SK-N-SH treated with all-trans-retinoic acid at 6 μM for 48 hours (cell line): ENCODE measurements at regions not wholly inside any gene's neighbourhood (a gene's known extent, or its start where the extent isn't known, plus 50 kb on each side); places are given as distances from the start of the nearest gene placed in this dataset.

Experiments
- ATAC-seq: fragments of 200-7000 bp; cut with Tn5 transposase; 3 replicates; pipeline ENCODE4 v1.9.1; 2020; ENCODE audit warnings: mild to moderate bottlenecking, moderate library complexity
- ARNTL ChIP-seq: fragments of 450-650 bp; formaldehyde crosslinking; IDR thresholded peaks from 2 replicates; pipeline ENCODE4 v1.5.0; 2020; ENCODE audit warnings: low read depth, mild to moderate bottlenecking, moderate library complexity, borderline replicate concordance
- BACH2 ChIP-seq: fragments of 250-450 bp; sonication (Bioruptor Pico); IDR thresholded peaks from 2 replicates; pipeline ENCODE4 v1.9.0; 2021; ENCODE audit warnings: mild to moderate bottlenecking, borderline replicate concordance
- CSDC2 ChIP-seq: fragments of 250-450 bp; sonication (Bioruptor Pico); IDR thresholded peaks from 2 replicates; pipeline ENCODE4 v1.5.0; 2020; ENCODE audit warnings: mild to moderate bottlenecking, moderate library complexity
- ESRRG ChIP-seq: fragments of 250-450 bp; sonication (Bioruptor Pico); IDR thresholded peaks from 2 replicates; pipeline ENCODE4 v1.6.1; 2021; ENCODE audit warnings: mild to moderate bottlenecking
- GLIS3 ChIP-seq: fragments of 250-450 bp; sonication (Bioruptor Pico); IDR thresholded peaks from 2 replicates; pipeline ENCODE4 v1.5.0; 2020; ENCODE audit warnings: mild to moderate bottlenecking, moderate library complexity
- ISL1 ChIP-seq: fragments of 250-450 bp; sonication (Bioruptor Pico); IDR thresholded peaks from 2 replicates; pipeline ENCODE4 v2.1.2; 2022; ENCODE audit warnings: mild to moderate bottlenecking, moderate library complexity
- PPARA ChIP-seq: fragments of 250-450 bp; sonication (Bioruptor Pico); IDR thresholded peaks from 2 replicates; pipeline ENCODE4 v1.5.0; 2020; ENCODE audit warnings: mild to moderate bottlenecking, borderline replicate concordance
- RARB ChIP-seq: fragments of 250-450 bp; sonication (Bioruptor Pico); IDR thresholded peaks from 2 replicates; pipeline ENCODE4 v1.8.0; 2021; ENCODE audit warnings: mild to moderate bottlenecking, moderate library complexity
- SNAI2 ChIP-seq: fragments of 250-450 bp; sonication (Bioruptor Pico); IDR thresholded peaks from 2 replicates; pipeline ENCODE4 v1.5.0; 2020; ENCODE audit warnings: mild to moderate bottlenecking, moderate library complexity
- TCF4 ChIP-seq: fragments of 250-450 bp; sonication (Bioruptor Pico); IDR thresholded peaks from 2 replicates; pipeline ENCODE4 v1.8.0; 2021; ENCODE audit warnings: mild to moderate bottlenecking, moderate library complexity, borderline replicate concordance
- TOX ChIP-seq: fragments of 250-450 bp; sonication (Bioruptor Pico); IDR thresholded peaks from 2 replicates; pipeline ENCODE4 v1.8.0; 2021; ENCODE audit warnings: mild to moderate bottlenecking, moderate library complexity, borderline replicate concordance
- ZC3H10 ChIP-seq: fragments of 250-450 bp; sonication (Bioruptor Pico); IDR thresholded peaks from 2 replicates; pipeline ENCODE4 v1.5.1; 2021; ENCODE audit warnings: mild to moderate bottlenecking, moderate library complexity
- ZFP3 ChIP-seq: fragments of 250-450 bp; sonication (Bioruptor Pico); IDR thresholded peaks from 2 replicates; pipeline ENCODE4 v1.5.0; 2020; ENCODE audit warnings: mild to moderate bottlenecking, moderate library complexity
- ZFP30 ChIP-seq: fragments of 450-650 bp; formaldehyde crosslinking; IDR thresholded peaks from 2 replicates; pipeline ENCODE4 v1.5.0; 2022; ENCODE audit warnings: mild to moderate bottlenecking, moderate library complexity
- ZNF565 ChIP-seq: fragments of 450-650 bp; formaldehyde crosslinking; conservative IDR thresholded peaks from 2 replicates; pipeline ENCODE4 v1.5.0; 2020; ENCODE audit warnings: low read depth, mild to moderate bottlenecking, moderate library complexity
- ZNF8 ChIP-seq: fragments of 450-650 bp; formaldehyde crosslinking; IDR thresholded peaks from 2 replicates; pipeline ENCODE4 v1.5.0; 2020; ENCODE audit warnings: mild to moderate bottlenecking, moderate library complexity
- TF ChIP-seq, protein P1 (sequence below): fragments of 250-450 bp; sonication (Bioruptor Pico); IDR thresholded peaks from 2 replicates; pipeline ENCODE4 v1.5.1; 2020; ENCODE audit warnings: low read depth, mild to moderate bottlenecking, moderate library complexity
- TF ChIP-seq, protein P2 (sequence below): fragments of 250-450 bp; sonication (Bioruptor Pico); IDR thresholded peaks from 2 replicates; pipeline ENCODE4 v1.5.0; 2020; ENCODE audit warnings: mild to moderate bottlenecking, moderate library complexity
- TF ChIP-seq, protein P3 (sequence below): fragments of 250-450 bp; sonication (Bioruptor Pico); IDR thresholded peaks from 2 replicates; pipeline ENCODE4 v1.8.0; 2020; ENCODE audit warnings: mild to moderate bottlenecking, moderate library complexity, borderline replicate concordance
- TF ChIP-seq, protein P4 (sequence below): fragments of 250-450 bp; sonication (Bioruptor Pico); IDR thresholded peaks from 2 replicates; pipeline ENCODE4 v1.5.1; 2021; ENCODE audit warnings: mild to moderate bottlenecking, moderate library complexity
- TF ChIP-seq, protein P5 (sequence below): fragments of 250-450 bp; sonication (Bioruptor Pico); IDR thresholded peaks from 2 replicates; pipeline ENCODE4 v1.8.0; 2021; ENCODE audit warnings: low read depth, mild to moderate bottlenecking, moderate library complexity, borderline replicate concordance

DNA sequence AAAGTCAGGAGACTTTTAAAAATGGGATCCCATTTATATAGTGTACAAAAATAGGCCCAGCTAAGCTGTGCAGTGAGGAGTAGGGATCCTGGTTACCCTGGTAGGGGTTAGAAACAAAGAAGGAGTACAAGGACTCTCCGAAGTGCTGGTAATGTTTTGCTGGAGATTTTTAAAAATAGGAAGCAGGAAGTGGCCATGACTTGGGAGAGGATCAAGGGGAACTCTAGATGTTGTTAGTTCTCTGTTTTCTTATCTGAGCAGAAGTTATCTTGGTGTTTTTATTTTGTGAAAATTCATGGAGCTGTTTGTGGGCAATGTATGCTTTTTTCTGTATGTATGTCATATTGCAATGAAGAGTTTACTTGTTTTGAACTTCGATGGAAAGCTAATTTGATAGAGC is 373.9 kb downstream of the SFMBT2 start:
- TF ChIP-seq ARNTL, result no peak
- no peak for TF ChIP-seq ZC3H10 (CRISPR knock-in tag)
- no peak for TF ChIP-seq ISL1 (CRISPR knock-in tag)
- TF ChIP-seq, protein P1, sequence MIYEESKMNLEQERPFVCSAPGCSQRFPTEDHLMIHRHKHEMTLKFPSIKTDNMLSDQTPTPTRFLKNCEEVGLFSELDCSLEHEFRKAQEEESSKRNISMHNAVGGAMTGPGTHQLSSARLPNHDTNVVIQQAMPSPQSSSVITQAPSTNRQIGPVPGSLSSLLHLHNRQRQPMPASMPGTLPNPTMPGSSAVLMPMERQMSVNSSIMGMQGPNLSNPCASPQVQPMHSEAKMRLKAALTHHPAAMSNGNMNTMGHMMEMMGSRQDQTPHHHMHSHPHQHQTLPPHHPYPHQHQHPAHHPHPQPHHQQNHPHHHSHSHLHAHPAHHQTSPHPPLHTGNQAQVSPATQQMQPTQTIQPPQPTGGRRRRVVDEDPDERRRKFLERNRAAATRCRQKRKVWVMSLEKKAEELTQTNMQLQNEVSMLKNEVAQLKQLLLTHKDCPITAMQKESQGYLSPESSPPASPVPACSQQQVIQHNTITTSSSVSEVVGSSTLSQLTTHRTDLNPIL (CRISPR knock-in tag), result no peak
- no peak for ATAC-seq

DNA sequence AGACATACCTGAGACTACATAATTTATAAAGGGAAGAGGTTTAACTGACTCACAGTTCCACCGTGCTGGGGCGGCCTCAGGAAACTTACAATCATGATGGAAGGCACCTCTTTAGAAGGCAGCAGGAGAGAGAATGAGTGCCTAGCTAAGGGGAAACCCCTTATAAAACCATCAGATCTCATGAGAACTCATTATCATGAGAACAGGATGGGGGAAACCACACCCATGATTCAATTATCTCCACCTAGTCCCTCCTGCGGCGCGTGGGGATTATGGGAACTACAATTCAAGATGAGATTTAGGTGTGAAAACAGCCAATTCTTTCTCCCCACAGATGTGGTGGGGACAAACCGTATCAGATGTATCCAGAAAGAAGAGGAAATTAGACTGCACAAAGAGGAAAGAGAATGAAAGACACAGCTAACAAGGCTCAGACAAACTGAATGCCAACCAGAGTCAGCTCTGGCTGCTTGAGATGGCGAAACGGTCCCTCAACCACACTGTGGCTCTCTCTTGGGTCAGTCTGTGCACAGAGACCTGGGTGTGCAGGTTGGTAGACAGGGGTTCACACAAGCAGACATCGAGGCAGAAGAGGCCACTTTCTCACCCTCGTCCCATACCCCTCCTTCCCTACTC is 375.6 kb downstream of the SFMBT2 start:
- TF ChIP-seq, protein P2, sequence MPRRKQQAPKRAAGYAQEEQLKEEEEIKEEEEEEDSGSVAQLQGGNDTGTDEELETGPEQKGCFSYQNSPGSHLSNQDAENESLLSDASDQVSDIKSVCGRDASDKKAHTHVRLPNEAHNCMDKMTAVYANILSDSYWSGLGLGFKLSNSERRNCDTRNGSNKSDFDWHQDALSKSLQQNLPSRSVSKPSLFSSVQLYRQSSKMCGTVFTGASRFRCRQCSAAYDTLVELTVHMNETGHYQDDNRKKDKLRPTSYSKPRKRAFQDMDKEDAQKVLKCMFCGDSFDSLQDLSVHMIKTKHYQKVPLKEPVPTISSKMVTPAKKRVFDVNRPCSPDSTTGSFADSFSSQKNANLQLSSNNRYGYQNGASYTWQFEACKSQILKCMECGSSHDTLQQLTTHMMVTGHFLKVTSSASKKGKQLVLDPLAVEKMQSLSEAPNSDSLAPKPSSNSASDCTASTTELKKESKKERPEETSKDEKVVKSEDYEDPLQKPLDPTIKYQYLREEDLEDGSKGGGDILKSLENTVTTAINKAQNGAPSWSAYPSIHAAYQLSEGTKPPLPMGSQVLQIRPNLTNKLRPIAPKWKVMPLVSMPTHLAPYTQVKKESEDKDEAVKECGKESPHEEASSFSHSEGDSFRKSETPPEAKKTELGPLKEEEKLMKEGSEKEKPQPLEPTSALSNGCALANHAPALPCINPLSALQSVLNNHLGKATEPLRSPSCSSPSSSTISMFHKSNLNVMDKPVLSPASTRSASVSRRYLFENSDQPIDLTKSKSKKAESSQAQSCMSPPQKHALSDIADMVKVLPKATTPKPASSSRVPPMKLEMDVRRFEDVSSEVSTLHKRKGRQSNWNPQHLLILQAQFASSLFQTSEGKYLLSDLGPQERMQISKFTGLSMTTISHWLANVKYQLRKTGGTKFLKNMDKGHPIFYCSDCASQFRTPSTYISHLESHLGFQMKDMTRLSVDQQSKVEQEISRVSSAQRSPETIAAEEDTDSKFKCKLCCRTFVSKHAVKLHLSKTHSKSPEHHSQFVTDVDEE, result no peak
- TF ChIP-seq, protein P3, sequence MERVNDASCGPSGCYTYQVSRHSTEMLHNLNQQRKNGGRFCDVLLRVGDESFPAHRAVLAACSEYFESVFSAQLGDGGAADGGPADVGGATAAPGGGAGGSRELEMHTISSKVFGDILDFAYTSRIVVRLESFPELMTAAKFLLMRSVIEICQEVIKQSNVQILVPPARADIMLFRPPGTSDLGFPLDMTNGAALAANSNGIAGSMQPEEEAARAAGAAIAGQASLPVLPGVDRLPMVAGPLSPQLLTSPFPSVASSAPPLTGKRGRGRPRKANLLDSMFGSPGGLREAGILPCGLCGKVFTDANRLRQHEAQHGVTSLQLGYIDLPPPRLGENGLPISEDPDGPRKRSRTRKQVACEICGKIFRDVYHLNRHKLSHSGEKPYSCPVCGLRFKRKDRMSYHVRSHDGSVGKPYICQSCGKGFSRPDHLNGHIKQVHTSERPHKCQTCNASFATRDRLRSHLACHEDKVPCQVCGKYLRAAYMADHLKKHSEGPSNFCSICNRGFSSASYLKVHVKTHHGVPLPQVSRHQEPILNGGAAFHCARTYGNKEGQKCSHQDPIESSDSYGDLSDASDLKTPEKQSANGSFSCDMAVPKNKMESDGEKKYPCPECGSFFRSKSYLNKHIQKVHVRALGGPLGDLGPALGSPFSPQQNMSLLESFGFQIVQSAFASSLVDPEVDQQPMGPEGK, result no peak
- TF ChIP-seq SNAI2 (no peak), GLIS3 (CRISPR knock-in tag) (no peak), RARB (CRISPR knock-in tag) (no peak), BACH2 (CRISPR knock-in tag) (no peak), TOX (CRISPR knock-in tag) (no peak), ESRRG (no peak), TCF4 (no peak), ZNF8 (no peak), PPARA (CRISPR knock-in tag) (no peak), CSDC2 (CRISPR knock-in tag) (no peak), ZFP3 (CRISPR knock-in tag) (no peak), ZNF565 (CRISPR knock-in tag) (no peak), ZC3H10 (CRISPR knock-in tag) (no peak), ZFP30 (no peak)
- TF ChIP-seq, protein P4, sequence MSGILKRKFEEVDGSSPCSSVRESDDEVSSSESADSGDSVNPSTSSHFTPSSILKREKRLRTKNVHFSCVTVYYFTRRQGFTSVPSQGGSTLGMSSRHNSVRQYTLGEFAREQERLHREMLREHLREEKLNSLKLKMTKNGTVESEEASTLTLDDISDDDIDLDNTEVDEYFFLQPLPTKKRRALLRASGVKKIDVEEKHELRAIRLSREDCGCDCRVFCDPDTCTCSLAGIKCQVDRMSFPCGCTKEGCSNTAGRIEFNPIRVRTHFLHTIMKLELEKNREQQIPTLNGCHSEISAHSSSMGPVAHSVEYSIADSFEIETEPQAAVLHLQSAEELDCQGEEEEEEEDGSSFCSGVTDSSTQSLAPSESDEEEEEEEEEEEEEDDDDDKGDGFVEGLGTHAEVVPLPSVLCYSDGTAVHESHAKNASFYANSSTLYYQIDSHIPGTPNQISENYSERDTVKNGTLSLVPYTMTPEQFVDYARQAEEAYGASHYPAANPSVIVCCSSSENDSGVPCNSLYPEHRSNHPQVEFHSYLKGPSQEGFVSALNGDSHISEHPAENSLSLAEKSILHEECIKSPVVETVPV, result no peak
- TF ChIP-seq, protein P5, sequence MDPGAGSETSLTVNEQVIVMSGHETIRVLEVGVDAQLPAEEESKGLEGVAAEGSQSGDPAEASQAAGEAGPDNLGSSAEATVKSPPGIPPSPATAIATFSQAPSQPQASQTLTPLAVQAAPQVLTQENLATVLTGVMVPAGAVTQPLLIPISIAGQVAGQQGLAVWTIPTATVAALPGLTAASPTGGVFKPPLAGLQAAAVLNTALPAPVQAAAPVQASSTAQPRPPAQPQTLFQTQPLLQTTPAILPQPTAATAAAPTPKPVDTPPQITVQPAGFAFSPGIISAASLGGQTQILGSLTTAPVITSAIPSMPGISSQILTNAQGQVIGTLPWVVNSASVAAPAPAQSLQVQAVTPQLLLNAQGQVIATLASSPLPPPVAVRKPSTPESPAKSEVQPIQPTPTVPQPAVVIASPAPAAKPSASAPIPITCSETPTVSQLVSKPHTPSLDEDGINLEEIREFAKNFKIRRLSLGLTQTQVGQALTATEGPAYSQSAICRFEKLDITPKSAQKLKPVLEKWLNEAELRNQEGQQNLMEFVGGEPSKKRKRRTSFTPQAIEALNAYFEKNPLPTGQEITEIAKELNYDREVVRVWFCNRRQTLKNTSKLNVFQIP, result no peak
- ATAC-seq, result no peak

DNA sequence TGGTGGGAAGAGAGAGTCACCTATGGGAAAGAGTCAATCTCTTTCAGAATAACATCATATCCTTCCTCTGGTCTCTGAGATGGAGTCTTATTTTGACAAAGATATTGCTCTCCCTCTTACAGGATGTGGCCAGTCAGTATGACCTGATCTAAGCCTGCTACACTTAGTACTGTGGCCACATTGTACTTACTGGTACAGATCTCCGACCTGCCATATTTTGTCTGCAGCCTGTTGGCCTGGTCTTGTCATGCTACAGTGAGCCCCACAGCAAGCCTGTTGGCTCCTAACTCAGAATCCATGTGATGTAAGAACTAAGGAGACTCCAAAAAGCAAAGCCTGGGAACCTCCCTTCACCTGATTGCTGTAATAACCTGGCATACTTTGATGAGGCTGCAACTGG is 377.8 kb downstream of the SFMBT2 start:
- TF ChIP-seq ISL1 (CRISPR knock-in tag), result no peak
- TF ChIP-seq CSDC2 (CRISPR knock-in tag), result no peak
- TF ChIP-seq, all 23 proteins: peak for 0
- ATAC-seq, result no peak
